ENCODE measurements at regions not wholly inside any gene's neighbourhood (a gene's known extent, or its start where the extent isn't known, plus 50 kb on each side); places are given as distances from the start of the nearest gene placed in this dataset.

GRCh38 chr9:107693625-107694326 is 204.2 kb upstream of the KLF4 start:
- no peak for DNase-seq

GRCh38 chr9:107691664-107692063 is 202.1 kb upstream of the KLF4 start:
- no peak for DNase-seq

- no peak for DNase-seq
Observed at GRCh38 chr9:107690021-107690420, 200.5 kb upstream of the KLF4 start.

GRCh38 chr9:107688728-107689127 is 199.2 kb upstream of the KLF4 start:
- DNase-seq: no peak

GRCh38 chr9:107685901-107686300 is 196.3 kb upstream of the KLF4 start:
- DNase-seq: peak; percentile 15

- DNase-seq: no peak
Observed at GRCh38 chr9:107685376-107685775, 195.8 kb upstream of the KLF4 start.

- DNase-seq: no peak
Observed at GRCh38 chr9:107684224-107684623, 194.7 kb upstream of the KLF4 start.

- DNase-seq: no peak
Observed at GRCh38 chr9:107683566-107683965, 194.0 kb upstream of the KLF4 start.

- no peak for DNase-seq
Observed at GRCh38 chr9:107681988-107682387, 192.4 kb upstream of the KLF4 start.

- DNase-seq: no peak
Observed at GRCh38 chr9:107675351-107676259, 186.0 kb upstream of the KLF4 start.

GRCh38 chr9:107674721-107675277 is 185.2 kb upstream of the KLF4 start:
- no peak for DNase-seq

GRCh38 chr9:107673861-107674720 is 184.5 kb upstream of the KLF4 start:
- DNase-seq: no peak

- DNase-seq: no peak
Observed at GRCh38 chr9:107671588-107671987, 182.0 kb upstream of the KLF4 start.

GRCh38 chr9:107669422-107669821 is 179.9 kb upstream of the KLF4 start:
- no peak for DNase-seq

- no peak for DNase-seq
Observed at GRCh38 chr9:107667231-107668070, 177.9 kb upstream of the KLF4 start.

- no peak for DNase-seq
Observed at GRCh38 chr9:107665057-107665456, 175.5 kb upstream of the KLF4 start.

GRCh38 chr9:107660976-107661375 is 171.4 kb upstream of the KLF4 start:
- no peak for DNase-seq

GRCh38 chr9:107653263-107653821 is 163.8 kb upstream of the KLF4 start:
- DNase-seq: peak; percentile 72

- no peak for DNase-seq
Observed at GRCh38 chr9:107650995-107651394, 161.4 kb upstream of the KLF4 start.

GRCh38 chr9:107650321-107650720 is 160.8 kb upstream of the KLF4 start:
- no peak for DNase-seq

- no peak for DNase-seq
Observed at GRCh38 chr9:107648153-107648715, 158.7 kb upstream of the KLF4 start.

Measured in NCI-H345 (cell line).